C4-2B (cell line): ENCODE measurements at regions not wholly inside any gene's neighbourhood (a gene's known extent, or its start where the extent isn't known, plus 50 kb on each side); places are given as distances from the start of the nearest gene placed in this dataset.

ENCODE experiments used
- H3K27ac ChIP-seq: fragments of 450-650 bp; 2 replicates; pipeline ENCODE4 v1.5.1; 2017
- ZFX ChIP-seq: fragments of 450-650 bp; IDR thresholded peaks from 2 replicates; pipeline ENCODE4 v1.6.1; 2017
- TF ChIP-seq, protein P1 (sequence below): fragments of 450-650 bp; conservative IDR thresholded peaks from 2 replicates; pipeline ENCODE4 v1.5.1; 2017; ENCODE audit warnings: mild to moderate bottlenecking

DNA sequence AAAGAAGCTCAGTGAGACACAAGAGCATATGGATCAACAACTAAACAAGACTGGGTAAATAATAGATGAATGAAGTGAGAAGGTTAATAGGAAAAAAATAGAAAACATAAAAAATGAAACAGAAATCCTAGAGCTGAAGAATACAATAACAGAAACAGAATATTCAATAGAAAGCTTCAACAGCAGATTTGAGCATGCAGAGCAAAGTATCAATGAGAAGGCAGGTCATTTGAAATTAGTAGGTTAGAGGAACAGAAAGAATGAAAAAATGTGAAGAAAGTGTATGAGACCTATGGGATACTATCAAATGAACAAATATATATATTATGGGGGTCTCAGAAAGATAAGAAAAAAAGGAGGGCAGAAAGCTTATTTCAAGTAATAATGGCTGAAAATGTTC is 362.9 kb upstream of the POU3F2 start:
- no peak for TF ChIP-seq ZFX
- TF ChIP-seq, protein P1, sequence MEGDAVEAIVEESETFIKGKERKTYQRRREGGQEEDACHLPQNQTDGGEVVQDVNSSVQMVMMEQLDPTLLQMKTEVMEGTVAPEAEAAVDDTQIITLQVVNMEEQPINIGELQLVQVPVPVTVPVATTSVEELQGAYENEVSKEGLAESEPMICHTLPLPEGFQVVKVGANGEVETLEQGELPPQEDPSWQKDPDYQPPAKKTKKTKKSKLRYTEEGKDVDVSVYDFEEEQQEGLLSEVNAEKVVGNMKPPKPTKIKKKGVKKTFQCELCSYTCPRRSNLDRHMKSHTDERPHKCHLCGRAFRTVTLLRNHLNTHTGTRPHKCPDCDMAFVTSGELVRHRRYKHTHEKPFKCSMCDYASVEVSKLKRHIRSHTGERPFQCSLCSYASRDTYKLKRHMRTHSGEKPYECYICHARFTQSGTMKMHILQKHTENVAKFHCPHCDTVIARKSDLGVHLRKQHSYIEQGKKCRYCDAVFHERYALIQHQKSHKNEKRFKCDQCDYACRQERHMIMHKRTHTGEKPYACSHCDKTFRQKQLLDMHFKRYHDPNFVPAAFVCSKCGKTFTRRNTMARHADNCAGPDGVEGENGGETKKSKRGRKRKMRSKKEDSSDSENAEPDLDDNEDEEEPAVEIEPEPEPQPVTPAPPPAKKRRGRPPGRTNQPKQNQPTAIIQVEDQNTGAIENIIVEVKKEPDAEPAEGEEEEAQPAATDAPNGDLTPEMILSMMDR: no peak
- H3K27ac ChIP-seq: no peak overlapping the region

DNA sequence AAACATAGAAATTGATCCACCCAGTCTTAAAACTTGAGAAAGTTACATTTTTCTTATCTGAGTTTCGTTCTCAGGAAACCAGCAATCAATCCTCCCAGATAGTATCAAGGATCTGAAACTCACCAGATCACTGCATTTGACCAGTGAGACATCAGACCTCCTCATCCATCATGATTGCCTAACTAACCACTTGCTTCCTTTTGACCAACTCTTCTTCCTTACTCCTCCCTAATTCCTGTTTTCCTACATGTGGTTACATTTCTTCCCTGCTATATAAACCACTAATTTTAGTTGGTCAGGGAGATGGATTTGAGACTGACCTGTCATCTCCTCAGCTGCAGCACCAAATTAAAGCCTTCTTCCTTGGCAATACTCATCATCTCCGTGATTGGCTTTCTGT is 357.1 kb upstream of the POU3F2 start:
- TF ChIP-seq ZFX: no peak
- TF ChIP-seq, protein P1: no peak

DNA sequence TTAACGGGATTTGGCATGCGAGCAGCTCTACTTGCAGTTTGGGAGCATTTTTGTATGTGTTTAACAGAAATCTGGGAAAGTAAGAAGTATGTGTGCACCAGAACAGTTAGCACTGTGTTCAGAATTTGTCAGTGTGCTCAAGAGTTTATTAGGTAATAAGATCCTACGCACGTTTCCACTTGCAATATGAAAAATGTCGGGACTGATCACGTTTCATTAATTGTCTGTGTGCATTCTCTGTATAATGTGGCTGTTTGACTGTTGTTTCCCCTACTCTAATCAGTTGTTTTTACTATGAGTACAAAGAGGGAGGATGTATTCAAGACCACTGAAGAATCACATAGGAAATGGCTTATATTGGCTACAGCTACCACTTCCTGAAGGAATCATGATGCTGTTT is 349.7 kb upstream of the POU3F2 start:
- H3K27ac ChIP-seq: no peak overlapping the region
- TF ChIP-seq, protein P1: no peak
- no peak for TF ChIP-seq ZFX

More for the DNA sequence above, 357.1 kb upstream of the POU3F2 start:
- H3K27ac ChIP-seq: no peak overlapping the region

DNA sequence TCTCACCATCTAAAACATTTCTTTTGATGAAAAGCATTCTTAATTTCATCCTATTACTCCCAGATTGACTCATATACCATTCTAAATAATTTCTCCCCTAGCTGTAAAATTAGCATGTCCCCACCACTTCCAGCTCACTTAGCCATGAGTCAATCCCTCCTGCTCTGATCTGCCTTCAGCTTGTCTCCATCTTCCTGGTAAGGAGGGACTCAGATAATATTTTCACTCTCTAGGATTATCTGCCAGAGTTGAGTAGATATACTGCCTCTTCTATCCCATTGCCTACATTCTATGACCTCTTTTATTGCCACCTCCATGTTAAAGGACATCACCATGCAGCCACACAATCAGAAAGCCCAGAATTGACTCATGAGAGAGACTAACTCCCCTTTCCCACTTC is 348.8 kb upstream of the POU3F2 start:
- no peak for TF ChIP-seq ZFX
- TF ChIP-seq, protein P1: no peak
- no peak overlapping the region for H3K27ac ChIP-seq

DNA sequence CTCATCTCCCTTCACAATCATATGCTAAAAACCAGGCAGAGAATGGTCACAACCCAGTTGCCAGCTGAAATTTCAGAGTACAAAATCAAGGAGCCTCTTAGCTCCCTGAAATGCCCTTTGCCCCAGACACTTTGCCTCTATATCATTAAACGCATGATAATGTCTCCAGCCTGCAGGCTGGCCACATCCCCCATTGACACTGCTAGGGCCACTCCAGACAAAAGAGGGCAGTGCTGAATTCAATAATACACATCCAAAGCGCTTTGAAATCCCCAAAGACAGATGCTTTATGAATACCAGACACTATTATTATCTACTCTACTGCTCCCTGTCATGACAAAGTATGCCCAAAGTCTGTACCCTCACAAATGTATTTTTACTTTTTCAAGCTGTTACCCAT is 348.3 kb upstream of the POU3F2 start:
- H3K27ac ChIP-seq: no peak overlapping the region
- TF ChIP-seq, protein P1: no peak
- no peak for TF ChIP-seq ZFX

DNA sequence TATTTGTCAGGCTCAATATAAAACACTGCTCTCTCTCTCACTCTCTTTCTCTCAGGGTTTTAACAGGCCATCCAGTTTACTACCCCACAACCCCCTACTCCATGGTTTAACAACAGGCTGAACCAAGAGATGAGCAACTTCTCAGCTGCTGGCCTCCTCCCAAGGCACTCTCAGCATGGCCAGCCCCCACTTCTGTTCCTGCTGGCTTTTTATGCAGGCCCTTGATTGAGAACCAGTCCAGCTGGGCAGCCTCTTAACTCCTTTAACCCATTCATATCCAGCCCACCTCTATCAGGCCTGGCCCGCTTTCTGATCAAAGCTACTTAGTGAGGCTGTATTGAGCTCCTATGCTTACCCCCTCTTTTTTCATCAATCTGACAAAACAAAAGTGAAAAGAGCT is 346.8 kb upstream of the POU3F2 start:
- TF ChIP-seq, protein P1: no peak

DNA sequence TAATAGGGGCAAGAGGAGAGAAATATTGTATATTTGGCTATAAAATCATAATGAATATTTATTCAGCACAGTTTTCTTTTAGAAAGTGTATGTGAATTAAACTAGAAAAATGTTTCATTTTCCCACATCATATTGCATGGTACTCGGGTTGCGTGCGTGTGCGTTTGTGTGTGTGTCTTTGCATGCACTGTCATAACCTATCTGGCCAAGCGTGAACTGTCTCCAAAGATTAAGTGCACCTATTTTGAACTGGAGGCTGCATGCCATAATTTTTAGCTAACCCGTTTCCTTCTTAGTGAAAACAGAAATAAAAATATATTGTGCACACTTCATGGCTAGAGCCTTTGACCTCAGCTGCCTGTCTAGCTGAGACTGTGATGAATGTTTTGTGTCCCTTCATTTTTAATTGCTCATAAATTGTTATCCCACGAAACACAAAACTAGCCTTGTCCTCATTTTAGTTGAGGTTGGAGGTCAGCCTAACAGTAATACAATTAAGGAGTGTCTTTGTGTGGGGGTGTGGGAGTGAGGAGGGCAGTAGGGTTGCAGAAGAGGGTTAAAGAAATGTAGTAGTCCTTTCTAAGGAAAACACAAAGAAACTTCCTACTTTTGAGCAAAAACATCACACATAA is 336.1 kb upstream of the POU3F2 start:
- TF ChIP-seq ZFX: no peak
- TF ChIP-seq, protein P1: no peak
- no peak overlapping the region for H3K27ac ChIP-seq

More for the DNA sequence above, 346.8 kb upstream of the POU3F2 start:
- no peak overlapping the region for H3K27ac ChIP-seq
